Spleen (tissue), 11 donors: ENCODE measurements at regions not wholly inside any gene's neighbourhood (a gene's known extent, or its start where the extent isn't known, plus 50 kb on each side); places are given as distances from the start of the nearest gene placed in this dataset.
"Not testable (repeated sequence)": the region's sequence is repeated elsewhere in the genome, so short reads cannot be mapped to it uniquely, and the experiment has no call there.

Source experiments
- DNase-seq: peaks from one replicate; pipeline ENCODE4 v3.0.0-alpha.2; 2020
- H3K27ac ChIP-seq, 8 donors: fragments of 200-600 bp; sonication (generic) in 7 of 8; 1 replicate in 4 of 8; 2 replicates in 4 of 8; pipeline versions ENCODE4 v1.5.0 to v1.8.0; 2016 to 2021; ENCODE audit warnings: inconsistent platforms in 4 of 8, mild to moderate bottlenecking in 4 of 8, moderate library complexity in 1 of 8
- H3K27me3 ChIP-seq, 7 donors: fragments of 200-600 bp; sonication (generic) in 6 of 7; replicated peaks in 1 of 7; 1 replicate in 4 of 7; 2 replicates in 3 of 7; pipeline versions ENCODE4 v1.5.0 to v1.8.0; 2016 to 2021; ENCODE audit warnings: inconsistent platforms in 3 of 7, mild to moderate bottlenecking in 1 of 7
- H3K36me3 ChIP-seq, 6 donors: fragments of 200-600 bp; sonication (generic) in 5 of 6; 1 replicate in 4 of 6; 2 replicates in 2 of 6; pipeline versions ENCODE4 v1.5.0 to v1.8.0; 2016 to 2021; ENCODE audit warnings: inconsistent platforms in 2 of 6
- H3K4me1 ChIP-seq, 6 donors: fragments of 200-600 bp; sonication (generic) in 5 of 6; 1 replicate in 3 of 6; 2 replicates in 3 of 6; pipeline versions ENCODE4 v1.5.0 to v1.8.0; 2016 to 2021; ENCODE audit warnings: inconsistent platforms in 3 of 6
- H3K4me3 ChIP-seq, 8 donors: fragments of 200-600 bp; sonication (generic) in 7 of 8; 1 replicate in 4 of 8; 2 replicates in 4 of 8; pipeline versions ENCODE4 v1.5.0 to v1.8.0; 2016 to 2021; ENCODE audit warnings: inconsistent platforms in 4 of 8, mild to moderate bottlenecking in 4 of 8, moderate library complexity in 2 of 8
- H3K9me3 ChIP-seq, 8 donors: fragments of 200-600 bp; sonication (generic) in 7 of 8; 1 replicate in 4 of 8; 2 replicates in 4 of 8; pipeline versions ENCODE4 v1.5.0 to v1.8.0; 2016 to 2021; ENCODE audit warnings: inconsistent platforms in 4 of 8
- CTCF ChIP-seq, 11 experiments: fragments of 200-600 bp in 7 of 11; fragments of 450-650 bp in 4 of 11; sonication (generic) in 4 of 11; IDR thresholded peaks in 8 of 11; conservative IDR thresholded peaks in 3 of 11; 1 replicate in 7 of 11; 2 replicates in 4 of 11; pipeline versions ENCODE4 v1.4.0 to v1.8.0; 2016 to 2021; ENCODE audit warnings: antibody characterized with exemption in 11 of 11, inconsistent platforms in 4 of 11, mild to moderate bottlenecking in 1 of 11
- POLR2A ChIP-seq, 3 donors: fragments of 450-650 bp; IDR thresholded peaks; one replicate each; pipeline ENCODE4 v1.5.1; 2017; ENCODE audit warnings: antibody characterized with exemption in 3 of 3, mild to moderate bottlenecking in 1 of 3
- POLR2AphosphoS5 ChIP-seq, 3 donors: sonication (generic); formaldehyde crosslinking; IDR thresholded peaks; one replicate each; pipeline ENCODE4 v1.5.1; 2017; ENCODE audit warnings: antibody characterized with exemption in 3 of 3
- WGBS, 5 donors: extraction: QIAGEN DNeasy Blood & Tissue Kit in 3 of 5; methylation state at CpG; one replicate each; pipeline versions ENCODE4 v1.1.5 to v1.1.7; 2013 to 2018; 5-methylcytosine and 5-hydroxymethylcytosine counted together
- intact Hi-C: fragments of 100-400 bp; cut with DNase I; formaldehyde crosslinking; loops from one replicate; pipeline ENCODE4 v1.15.0; 2023; ENCODE audit warnings: low total_unique reads
- donor health status: healthy with polysubstance abuse.
- donor health status: DM: no; HTN: no; CAD: no; lungs with moderate emphysema.
- donor health status: DM: no; HTN: no; CAD: no.
- donor health status: Bipolar disorder and iron deficiency.
- donor health status: healthy.
- donor health status: DM: no; HTN: no; CAD: no.
- donor health status: DM: yes; HTN: yes; CAD: no.

- H3K4me3 ChIP-seq, result no peak overlapping the region
- TF ChIP-seq POLR2A (IDR thresholded peaks at IDR 0.05), result no peak
- TF ChIP-seq CTCF (IDR thresholded peaks at IDR 0.05 in 8 of 11, conservative IDR thresholded peaks at IDR 0.05 in 3 of 11), result no peak
- no peak for TF ChIP-seq POLR2AphosphoS5 (IDR thresholded peaks at IDR 0.05)
- 83 to 96% (median 88%) methylated on average over 1 of the region's 1 CpG for WGBS, 5 donors
- no peak for DNase-seq
- intact Hi-C loops, result no loop called here
- H3K36me3 ChIP-seq, result no peaks in the 10 kb centered on the region
- H3K27ac ChIP-seq, result no peak overlapping the region
- no peaks in the 10 kb centered on the region for H3K9me3 ChIP-seq
- no peaks in the 10 kb centered on the region for H3K4me1 ChIP-seq
- H3K27me3 ChIP-seq, result no peaks in the 10 kb centered on the region
These were observed 871.7 kb downstream of the DACH1 start for GRCh38 chr13:70995338-70995737.

- 0 to 88% (median 46%) methylated on average over 1 of the region's 1 CpG for WGBS, 5 donors
- DNase-seq, result no peak
- Histone ChIP-seq H3K27ac (no peak overlapping the region), H3K4me1 (no peaks in the 10 kb centered on the region), H3K27me3 (no peaks in the 10 kb centered on the region), H3K36me3 (no peaks in the 10 kb centered on the region), H3K4me3 (no peak overlapping the region), H3K9me3 (no peaks in the 10 kb centered on the region)
- TF ChIP-seq CTCF (IDR thresholded peaks at IDR 0.05 in 8 of 11, conservative IDR thresholded peaks at IDR 0.05 in 3 of 11) (no peak), POLR2AphosphoS5 (IDR thresholded peaks at IDR 0.05) (no peak), POLR2A (IDR thresholded peaks at IDR 0.05) (no peak)
- intact Hi-C loops, result no loop called here
These were observed 872.8 kb downstream of the DACH1 start for GRCh38 chr13:70994191-70994590.

- no peak overlapping the region for H3K4me3 ChIP-seq
- H3K27ac ChIP-seq, result no peak overlapping the region
- 85 to 93% (median 91%) methylated on average over 6 of the region's 6 CpGs for WGBS, 5 donors
- H3K27me3 ChIP-seq, result no peaks in the 10 kb centered on the region
- TF ChIP-seq POLR2AphosphoS5 (IDR thresholded peaks at IDR 0.05), result no peak
- TF ChIP-seq CTCF (IDR thresholded peaks at IDR 0.05 in 8 of 11, conservative IDR thresholded peaks at IDR 0.05 in 3 of 11), result no peak
- TF ChIP-seq POLR2A (IDR thresholded peaks at IDR 0.05), result no peak
- DNase-seq, result peak; percentile 46
- intact Hi-C loops, result no loop called here
- no peaks in the 10 kb centered on the region for H3K4me1 ChIP-seq
- peaks cover 0 to 8% (median 0%) of the 10 kb centered on the region in 8 donors for H3K9me3 ChIP-seq
- no peaks in the 10 kb centered on the region for H3K36me3 ChIP-seq
These were observed 878.8 kb upstream of the KLHL1 start for GRCh38 chr13:70987043-70987442.

GRCh38 chr13:70985371-70985770 lies 877.1 kb upstream of the KLHL1 start:
- 72 to 92% (median 85%) methylated on average over 2 of the region's 2 CpGs for WGBS, 5 donors
- H3K4me3 ChIP-seq, result no peak overlapping the region

GRCh38 chr13:70981219-70981618 lies 873.0 kb upstream of the KLHL1 start:
- H3K4me1 ChIP-seq, H3K27ac ChIP-seq, intact Hi-C loops, H3K9me3 ChIP-seq, H3K36me3 ChIP-seq, H3K27me3 ChIP-seq, DNase-seq, H3K4me3 ChIP-seq: not testable (repeated sequence)

More at GRCh38 chr13:70985371-70985770, 877.1 kb upstream of the KLHL1 start:
- Histone ChIP-seq H3K4me1 (no peaks in the 10 kb centered on the region), H3K27me3 (no peaks in the 10 kb centered on the region), H3K27ac (no peak overlapping the region), H3K9me3 (peaks cover 0 to 8% (median 0%) of the 10 kb centered on the region in 8 donors), H3K36me3 (no peaks in the 10 kb centered on the region)
- peak; percentile 41 for DNase-seq
- TF ChIP-seq POLR2A (IDR thresholded peaks at IDR 0.05) (no peak), POLR2AphosphoS5 (IDR thresholded peaks at IDR 0.05) (no peak), CTCF (IDR thresholded peaks at IDR 0.05 in 8 of 11, conservative IDR thresholded peaks at IDR 0.05 in 3 of 11) (no peak)
- intact Hi-C loops, result no loop called here
